ENCODE measurements at regions not wholly inside any gene's neighbourhood (a gene's known extent, or its start where the extent isn't known, plus 50 kb on each side); places are given as distances from the start of the nearest gene placed in this dataset.

DNA sequence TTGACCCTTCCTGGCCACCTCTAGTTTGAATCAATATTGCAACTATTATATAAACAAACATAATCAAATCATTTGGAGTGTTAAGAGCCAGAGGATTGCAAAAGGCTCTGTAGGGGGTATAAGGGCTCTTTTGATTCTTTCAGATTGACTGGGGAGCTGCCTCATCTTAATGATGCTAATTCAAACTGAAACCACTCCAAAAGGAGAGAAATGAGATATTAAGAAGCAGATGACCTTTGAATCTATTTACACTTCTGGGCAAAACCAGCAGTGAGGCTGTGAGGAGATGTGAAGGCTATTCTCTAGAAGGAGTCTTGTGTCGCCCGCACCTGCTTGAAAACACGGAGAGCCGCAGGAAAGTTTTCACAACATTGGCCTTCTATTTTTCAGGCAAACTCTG is 311.2 kb upstream of the CRIM1 start:
- no peak overlapping the region for H3K27ac ChIP-seq (ENCODE audit: low read depth, low read length)
- no peaks in the 10 kb centered on the region for H4K20me1 ChIP-seq (ENCODE audit: low read depth, low read length)
- TF ChIP-seq, protein P1, sequence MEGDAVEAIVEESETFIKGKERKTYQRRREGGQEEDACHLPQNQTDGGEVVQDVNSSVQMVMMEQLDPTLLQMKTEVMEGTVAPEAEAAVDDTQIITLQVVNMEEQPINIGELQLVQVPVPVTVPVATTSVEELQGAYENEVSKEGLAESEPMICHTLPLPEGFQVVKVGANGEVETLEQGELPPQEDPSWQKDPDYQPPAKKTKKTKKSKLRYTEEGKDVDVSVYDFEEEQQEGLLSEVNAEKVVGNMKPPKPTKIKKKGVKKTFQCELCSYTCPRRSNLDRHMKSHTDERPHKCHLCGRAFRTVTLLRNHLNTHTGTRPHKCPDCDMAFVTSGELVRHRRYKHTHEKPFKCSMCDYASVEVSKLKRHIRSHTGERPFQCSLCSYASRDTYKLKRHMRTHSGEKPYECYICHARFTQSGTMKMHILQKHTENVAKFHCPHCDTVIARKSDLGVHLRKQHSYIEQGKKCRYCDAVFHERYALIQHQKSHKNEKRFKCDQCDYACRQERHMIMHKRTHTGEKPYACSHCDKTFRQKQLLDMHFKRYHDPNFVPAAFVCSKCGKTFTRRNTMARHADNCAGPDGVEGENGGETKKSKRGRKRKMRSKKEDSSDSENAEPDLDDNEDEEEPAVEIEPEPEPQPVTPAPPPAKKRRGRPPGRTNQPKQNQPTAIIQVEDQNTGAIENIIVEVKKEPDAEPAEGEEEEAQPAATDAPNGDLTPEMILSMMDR (IDR thresholded peaks at IDR 0.05; ENCODE audit: insufficient read depth, low read length, poor library complexity, severe bottlenecking) = no peak
- TF ChIP-seq EZH2phosphoT487 (conservative IDR thresholded peaks at IDR 0.05; ENCODE audit: low read length) = no peak
- no peak overlapping the region for H3K9ac ChIP-seq (ENCODE audit: low read length)
- no peaks in the 10 kb centered on the region for H3K79me2 ChIP-seq (ENCODE audit: insufficient read depth, low read length)
- H3K4me2 ChIP-seq (ENCODE audit: low read depth, low read length, poor library complexity, severe bottlenecking) = no peak overlapping the region
- H3K27me3 ChIP-seq (ENCODE audit: low read length) = no peaks in the 10 kb centered on the region
- H3K9me3 ChIP-seq (ENCODE audit: insufficient read depth, low read length) = no peaks in the 10 kb centered on the region
- no peak overlapping the region for H2AFZ ChIP-seq (ENCODE audit: low read depth, low read length, severe bottlenecking)
- H3F3A ChIP-seq (ENCODE audit: insufficient read depth) = no peaks in the 10 kb centered on the region
- H3K4me3 ChIP-seq (ENCODE audit: insufficient read depth, low read length, poor library complexity, severe bottlenecking) = no peak overlapping the region
- H3K9me2 ChIP-seq (replicated peaks; ENCODE audit: insufficient read depth, low read length) = no peaks in the 10 kb centered on the region; the same call in 1 of the 2 replicates
- H3K36me3 ChIP-seq (ENCODE audit: low read length) = no peaks in the 10 kb centered on the region

DNA sequence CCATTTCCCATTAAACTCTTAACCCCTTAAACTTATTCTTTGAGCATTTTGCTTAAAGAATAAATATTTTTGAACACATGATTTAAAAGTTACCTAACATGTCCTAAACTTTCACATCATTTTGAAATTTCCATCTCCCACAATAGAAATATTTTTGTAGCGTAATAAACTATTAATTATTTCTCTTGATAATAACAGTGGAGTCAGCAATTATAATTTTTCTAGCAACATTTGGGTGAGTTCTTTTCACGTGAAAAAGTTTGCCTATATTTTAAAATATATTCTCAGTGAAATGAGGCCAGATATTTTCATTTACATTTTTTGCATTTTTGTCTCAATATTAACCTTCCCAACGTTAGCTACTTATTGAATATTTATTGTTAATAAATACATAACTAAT is 320.4 kb upstream of the CRIM1 start:
- Histone ChIP-seq H3K4me2 (ENCODE audit: low read depth, low read length, poor library complexity, severe bottlenecking) (no peak overlapping the region), H3K36me3 (ENCODE audit: low read length) (no peaks in the 10 kb centered on the region), H3F3A (ENCODE audit: insufficient read depth) (no peaks in the 10 kb centered on the region), H3K9me3 (ENCODE audit: insufficient read depth, low read length) (no peaks in the 10 kb centered on the region), H3K9me2 (replicated peaks; ENCODE audit: insufficient read depth, low read length) (no peaks in the 10 kb centered on the region), H3K4me3 (ENCODE audit: insufficient read depth, low read length, poor library complexity, severe bottlenecking) (no peak overlapping the region), H3K9ac (ENCODE audit: low read length) (no peak overlapping the region), H4K20me1 (ENCODE audit: low read depth, low read length) (no peaks in the 10 kb centered on the region), H3K27me3 (ENCODE audit: low read length) (no peaks in the 10 kb centered on the region), H3K27ac (ENCODE audit: low read depth, low read length) (no peak overlapping the region), H3K79me2 (ENCODE audit: insufficient read depth, low read length) (no peaks in the 10 kb centered on the region), H2AFZ (ENCODE audit: low read depth, low read length, severe bottlenecking) (no peak overlapping the region)
- TF ChIP-seq EZH2phosphoT487 (conservative IDR thresholded peaks at IDR 0.05; ENCODE audit: low read length) = no peak
- TF ChIP-seq, protein P1 (IDR thresholded peaks at IDR 0.05; ENCODE audit: insufficient read depth, low read length, poor library complexity, severe bottlenecking) = no peak

- Histone ChIP-seq H3F3A (ENCODE audit: insufficient read depth) (no peaks in the 10 kb centered on the region), H3K9me3 (ENCODE audit: insufficient read depth, low read length) (no peaks in the 10 kb centered on the region), H2AFZ (ENCODE audit: low read depth, low read length, severe bottlenecking) (no peak overlapping the region), H3K36me3 (ENCODE audit: low read length) (no peaks in the 10 kb centered on the region), H3K9me2 (replicated peaks; ENCODE audit: insufficient read depth, low read length) (no peaks in the 10 kb centered on the region), H3K27me3 (ENCODE audit: low read length) (no peaks in the 10 kb centered on the region), H3K79me2 (ENCODE audit: insufficient read depth, low read length) (no peaks in the 10 kb centered on the region), H4K20me1 (ENCODE audit: low read depth, low read length) (no peaks in the 10 kb centered on the region), H3K4me2 (ENCODE audit: low read depth, low read length, poor library complexity, severe bottlenecking) (no peak overlapping the region), H3K9ac (ENCODE audit: low read length) (no peak overlapping the region), H3K4me3 (ENCODE audit: insufficient read depth, low read length, poor library complexity, severe bottlenecking) (no peak overlapping the region), H3K27ac (ENCODE audit: low read depth, low read length) (no peak overlapping the region)
- TF ChIP-seq, protein P1 (IDR thresholded peaks at IDR 0.05; ENCODE audit: insufficient read depth, low read length, poor library complexity, severe bottlenecking) = no peak
- no peak for TF ChIP-seq EZH2phosphoT487 (conservative IDR thresholded peaks at IDR 0.05; ENCODE audit: low read length)
These were observed 323.5 kb upstream of the CRIM1 start for GRCh38 chr2:36032046-36032445.

All from SU-DHL-6 (cell line).